Stimulated activated CD4-positive, alpha-beta T cell treated with anti-CD3 and anti-CD28 coated beads, Interleukin-15, amount 100 ng/mL, for 24 hours (primary cell): ENCODE measurements at regions not wholly inside any gene's neighbourhood (a gene's known extent, or its start where the extent isn't known, plus 50 kb on each side); places are given as distances from the start of the nearest gene placed in this dataset.

Source experiments
- DNase-seq: peaks from one replicate; pipeline ENCODE4 v3.0.0-alpha.2; 2020

- no peak for DNase-seq
Observed at GRCh38 chr20:54714817-54715216, 239.4 kb downstream of the DOK5 start.

GRCh38 chr20:54713727-54714126, 238.3 kb downstream of the DOK5 start:
- DNase-seq: no peak

GRCh38 chr20:54711071-54711470, 235.7 kb downstream of the DOK5 start:
- DNase-seq: no peak

GRCh38 chr20:54710341-54710740, 234.9 kb downstream of the DOK5 start:
- DNase-seq: no peak

GRCh38 chr20:54708229-54708628, 232.8 kb downstream of the DOK5 start:
- no peak for DNase-seq

GRCh38 chr20:54707801-54708200, 232.4 kb downstream of the DOK5 start:
- no peak for DNase-seq

- no peak for DNase-seq
Observed at GRCh38 chr20:54706581-54706980, 231.2 kb downstream of the DOK5 start.

- no peak for DNase-seq
Observed at GRCh38 chr20:54704032-54704635, 228.7 kb downstream of the DOK5 start.
